ENCODE measurements at regions not wholly inside any gene's neighbourhood (a gene's known extent, or its start where the extent isn't known, plus 50 kb on each side); places are given as distances from the start of the nearest gene placed in this dataset.

DNA sequence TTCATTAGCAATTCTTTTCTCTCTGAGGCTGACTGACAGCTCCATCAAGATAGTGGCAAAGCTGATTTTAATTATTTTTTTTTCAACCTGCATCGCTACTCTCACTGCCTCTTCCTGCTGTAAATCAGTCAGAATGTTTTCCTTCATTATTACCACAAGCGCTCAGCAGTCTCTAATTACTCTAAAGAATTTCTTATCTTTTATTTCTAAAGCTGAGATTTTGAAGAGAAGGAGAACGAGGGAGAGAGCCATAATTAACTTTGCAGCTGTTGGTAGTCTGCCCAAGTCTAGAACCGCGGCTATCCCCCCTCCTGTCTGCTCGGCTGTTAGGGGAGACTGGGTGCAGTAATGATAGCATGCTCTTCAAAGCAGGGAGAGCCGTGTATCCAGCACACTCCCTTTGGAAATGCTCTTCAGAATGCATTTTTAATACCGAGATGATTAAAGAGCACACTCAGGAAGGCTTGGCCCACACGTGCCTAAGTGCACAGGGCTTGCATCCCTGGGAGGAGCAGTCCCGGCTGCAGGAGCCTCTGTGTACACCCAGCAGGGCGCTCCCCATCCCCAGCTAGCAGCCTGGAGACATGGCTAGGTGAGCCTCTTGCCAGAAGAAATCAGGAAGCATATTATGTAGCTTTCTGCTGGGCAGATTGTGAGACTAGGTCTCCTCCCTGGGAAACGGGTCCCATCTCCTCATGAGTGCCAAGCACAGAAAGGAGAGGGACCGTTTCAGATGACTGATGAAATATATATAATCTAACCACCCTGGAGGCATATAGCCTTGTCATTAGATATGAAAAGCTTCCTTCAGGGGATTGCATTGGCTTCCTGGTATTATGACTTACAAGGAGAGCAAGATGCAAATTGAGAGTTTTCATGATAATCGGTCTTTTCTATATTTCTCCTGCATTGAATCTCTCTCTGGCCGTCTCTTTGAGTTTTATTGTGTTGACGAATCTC, 555.2 kb downstream of the CMPK2 start:
- TF ChIP-seq CTCF (conservative IDR thresholded peaks at IDR 0.05; ENCODE audit: low read length) (no peak), EZH2phosphoT487 (IDR thresholded peaks at IDR 0.05; ENCODE audit: borderline replicate concordance) (no peak)

All from Loucy (cell line).